ENCODE measurements at regions not wholly inside any gene's neighbourhood (a gene's known extent, or its start where the extent isn't known, plus 50 kb on each side); places are given as distances from the start of the nearest gene placed in this dataset.

- CTCF ChIA-PET = no interaction called here
- Mint-ChIP-seq H3K27ac (no peak overlapping the region), H3K9me3 (peaks cover 4% of the 10 kb centered on the region), H3K4me1 (no peaks in the 10 kb centered on the region), H3K4me3 (no peak overlapping the region), H3K27me3 (no peaks in the 10 kb centered on the region), H3K36me3 (ENCODE audit: low read depth) (no peaks in the 10 kb centered on the region)
- POLR2A ChIA-PET = no interaction called here
- DNase-seq (no peak), ATAC-seq (ENCODE audit: low read depth) (no peak)
- TF ChIP-seq CTCF (IDR thresholded peaks at IDR 0.05) = no peak
- intact Hi-C loops (cut with micrococcal nuclease) = no loop called here
Measured at GRCh38 chr6:153442096-153442495, 311.0 kb upstream of the RGS17 start.

GRCh38 chr6:153437193-153437592 is 306.1 kb upstream of the RGS17 start:
- Mint-ChIP-seq H3K4me1 (no peaks in the 10 kb centered on the region), H3K36me3 (ENCODE audit: low read depth) (no peaks in the 10 kb centered on the region), H3K27ac (no peak overlapping the region), H3K27me3 (no peaks in the 10 kb centered on the region), H3K9me3 (peaks cover 5% of the 10 kb centered on the region), H3K4me3 (no peak overlapping the region)
- intact Hi-C loops (cut with micrococcal nuclease) = no loop called here
- ChIA-PET CTCF (no interaction called here), POLR2A (no interaction called here)
- ATAC-seq (ENCODE audit: low read depth) = no peak
- no peak for DNase-seq
- no peak for TF ChIP-seq CTCF (IDR thresholded peaks at IDR 0.05)

DNA sequence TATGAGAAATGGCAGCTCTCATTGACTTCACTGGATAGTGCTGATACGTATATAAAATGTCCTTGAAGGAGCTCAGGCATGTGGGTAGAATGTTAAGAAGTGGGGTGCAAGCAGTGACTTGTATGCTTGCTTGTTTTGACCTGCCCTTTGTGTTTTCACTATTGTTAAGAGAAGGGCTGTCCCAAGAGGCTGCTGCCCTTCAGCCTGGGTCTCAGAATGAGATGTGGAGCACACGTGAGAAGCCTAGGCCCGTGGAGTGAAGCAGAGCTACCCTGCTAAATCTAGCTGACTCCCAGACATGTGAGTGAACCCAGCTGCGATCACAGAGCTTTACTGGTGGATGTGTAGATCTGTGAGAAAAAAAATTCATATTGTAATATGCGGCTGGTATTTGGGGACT is 305.3 kb upstream of the RGS17 start:
- no peaks in the 10 kb centered on the region for H3K36me3 Mint-ChIP-seq (ENCODE audit: low read depth)
- DNase-seq (no peak), ATAC-seq (ENCODE audit: low read depth) (no peak)
- ChIA-PET POLR2A (no interaction called here), CTCF (no interaction called here)
- no peak overlapping the region for H3K4me3 Mint-ChIP-seq
- no peak overlapping the region for H3K27ac Mint-ChIP-seq
- no peaks in the 10 kb centered on the region for H3K27me3 Mint-ChIP-seq
- TF ChIP-seq CTCF (IDR thresholded peaks at IDR 0.05) = no peak
- peaks cover 5% of the 10 kb centered on the region for H3K9me3 Mint-ChIP-seq
- no peaks in the 10 kb centered on the region for H3K4me1 Mint-ChIP-seq
- intact Hi-C loops (cut with micrococcal nuclease) = no loop called here

- H3K9me3 Mint-ChIP-seq = peaks cover 5% of the 10 kb centered on the region
- ATAC-seq (ENCODE audit: low read depth) (no peak), DNase-seq (no peak)
- no peaks in the 10 kb centered on the region for H3K36me3 Mint-ChIP-seq (ENCODE audit: low read depth)
- intact Hi-C loops (cut with micrococcal nuclease) = no loop called here
- ChIA-PET CTCF (no interaction called here), POLR2A (no interaction called here)
- H3K4me3 Mint-ChIP-seq = no peak overlapping the region
- H3K27me3 Mint-ChIP-seq = no peaks in the 10 kb centered on the region
- no peak for TF ChIP-seq CTCF (IDR thresholded peaks at IDR 0.05)
- no peaks in the 10 kb centered on the region for H3K4me1 Mint-ChIP-seq
- H3K27ac Mint-ChIP-seq = no peak overlapping the region
Measured at GRCh38 chr6:153435787-153436186, 304.7 kb upstream of the RGS17 start.

DNA sequence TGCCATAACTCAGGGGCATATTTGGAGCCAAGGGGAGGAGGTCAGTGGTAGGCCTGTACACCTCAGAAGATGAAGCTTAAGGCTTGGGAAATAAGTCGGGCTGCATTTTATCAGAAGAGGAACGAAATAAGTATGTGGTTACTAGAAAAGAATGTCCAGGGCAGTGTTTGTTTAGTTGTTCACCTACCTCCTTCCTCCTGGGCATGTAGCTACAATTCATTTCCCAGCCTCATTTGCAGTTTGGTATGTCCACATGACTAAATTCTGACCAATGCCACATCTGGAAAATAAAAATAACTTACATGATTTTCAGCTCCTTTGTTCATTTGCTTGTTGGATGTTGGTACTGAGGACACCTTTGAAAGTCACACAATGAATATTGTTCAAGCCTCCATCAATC is 294.5 kb upstream of the RGS17 start:
- intact Hi-C loops (cut with micrococcal nuclease) = no loop called here
- TF ChIP-seq CTCF (IDR thresholded peaks at IDR 0.05) = no peak
- no peaks in the 10 kb centered on the region for H3K36me3 Mint-ChIP-seq (ENCODE audit: low read depth)

More for the DNA sequence above, 294.5 kb upstream of the RGS17 start:
- Mint-ChIP-seq H3K27me3 (no peaks in the 10 kb centered on the region), H3K4me1 (no peaks in the 10 kb centered on the region), H3K9me3 (no peaks in the 10 kb centered on the region), H3K4me3 (no peak overlapping the region), H3K27ac (no peak overlapping the region)
- ChIA-PET POLR2A (no interaction called here), CTCF (no interaction called here)
- ATAC-seq (ENCODE audit: low read depth) = no peak
- DNase-seq = no peak
